BLaER1 (cell line): ENCODE measurements at regions not wholly inside any gene's neighbourhood (a gene's known extent, or its start where the extent isn't known, plus 50 kb on each side); places are given as distances from the start of the nearest gene placed in this dataset.
"Not testable (repeated sequence)": the region's sequence is repeated elsewhere in the genome, so short reads cannot be mapped to it uniquely, and the experiment has no call there.

ENCODE experiments used
- H3K27ac ChIP-seq: shearing (Covaris generic); formaldehyde crosslinking; 2 replicates; pipeline ENCODE4 v1.8.1; 2022
- H3K27me3 ChIP-seq: shearing (Covaris generic); formaldehyde crosslinking; 2 replicates; pipeline ENCODE4 v1.8.1; 2022
- H3K36me3 ChIP-seq: shearing (Covaris generic); formaldehyde crosslinking; 2 replicates; pipeline ENCODE4 v1.8.1; 2022
- H3K4me1 ChIP-seq: shearing (Covaris generic); formaldehyde crosslinking; 2 replicates; pipeline ENCODE4 v1.8.1; 2022
- H3K4me2 ChIP-seq: shearing (Covaris generic); formaldehyde crosslinking; 2 replicates; pipeline ENCODE4 v1.8.1; 2022
- H3K4me3 ChIP-seq: shearing (Covaris generic); formaldehyde crosslinking; 2 replicates; pipeline ENCODE4 v1.8.1; 2022
- H3K9ac ChIP-seq: shearing (Covaris generic); formaldehyde crosslinking; 2 replicates; pipeline ENCODE4 v1.8.1; 2022
- H3K9me3 ChIP-seq: shearing (Covaris generic); formaldehyde crosslinking; 2 replicates; pipeline ENCODE4 v1.8.1; 2022
- H4K20me1 ChIP-seq: shearing (Covaris generic); formaldehyde crosslinking; 2 replicates; pipeline ENCODE4 v1.8.1; 2022
- Cebpa-rat ChIP-seq: shearing (Covaris generic); IDR thresholded peaks from 2 replicates; pipeline ENCODE4 v1.8.1; 2022

- TF ChIP-seq Cebpa-rat: no peak
- no peaks in the 10 kb centered on the region for H3K36me3 ChIP-seq
- no peak overlapping the region for H3K4me3 ChIP-seq
- H3K9me3 ChIP-seq: no peaks in the 10 kb centered on the region
- no peak overlapping the region for H3K27ac ChIP-seq
- H3K9ac ChIP-seq: no peak overlapping the region
- no peaks in the 10 kb centered on the region for H4K20me1 ChIP-seq
- no peaks in the 10 kb centered on the region for H3K4me1 ChIP-seq
- no peaks in the 10 kb centered on the region for H3K27me3 ChIP-seq
- H3K4me2 ChIP-seq: no peak overlapping the region
These were observed 87.3 kb upstream of the NAMPT start for GRCh38 chr7:106372126-106372525.

GRCh38 chr7:106371629-106372028, 86.8 kb upstream of the NAMPT start:
- no peaks in the 10 kb centered on the region for H3K4me1 ChIP-seq
- no peak overlapping the region for H3K27ac ChIP-seq
- H3K4me3 ChIP-seq: no peak overlapping the region
- H3K27me3 ChIP-seq: no peaks in the 10 kb centered on the region
- no peak overlapping the region for H3K4me2 ChIP-seq
- no peak overlapping the region for H3K9ac ChIP-seq
- no peaks in the 10 kb centered on the region for H4K20me1 ChIP-seq
- no peak for TF ChIP-seq Cebpa-rat
- no peaks in the 10 kb centered on the region for H3K9me3 ChIP-seq
- no peaks in the 10 kb centered on the region for H3K36me3 ChIP-seq

GRCh38 chr7:106370542-106370941, 85.8 kb upstream of the NAMPT start:
- Histone ChIP-seq H3K4me1 (no peaks in the 10 kb centered on the region), H3K9me3 (no peaks in the 10 kb centered on the region), H3K27ac (no peak overlapping the region), H3K27me3 (no peaks in the 10 kb centered on the region), H3K4me2 (no peak overlapping the region), H3K9ac (no peak overlapping the region), H3K4me3 (no peak overlapping the region), H3K36me3 (no peaks in the 10 kb centered on the region), H4K20me1 (no peaks in the 10 kb centered on the region)
- no peak for TF ChIP-seq Cebpa-rat

GRCh38 chr7:106369816-106370215, 85.0 kb upstream of the NAMPT start:
- Histone ChIP-seq H3K4me3 (no peak overlapping the region), H3K9ac (no peak overlapping the region), H3K9me3 (no peaks in the 10 kb centered on the region), H3K4me2 (no peak overlapping the region), H3K36me3 (no peaks in the 10 kb centered on the region), H4K20me1 (no peaks in the 10 kb centered on the region), H3K4me1 (no peaks in the 10 kb centered on the region), H3K27ac (no peak overlapping the region), H3K27me3 (no peaks in the 10 kb centered on the region)
- no peak for TF ChIP-seq Cebpa-rat

GRCh38 chr7:106369352-106369751, 84.6 kb upstream of the NAMPT start:
- Histone ChIP-seq H3K4me2 (no peak overlapping the region), H3K9ac (no peak overlapping the region), H3K36me3 (no peaks in the 10 kb centered on the region), H4K20me1 (no peaks in the 10 kb centered on the region), H3K4me3 (no peak overlapping the region), H3K27me3 (no peaks in the 10 kb centered on the region), H3K27ac (no peak overlapping the region), H3K4me1 (no peaks in the 10 kb centered on the region), H3K9me3 (no peaks in the 10 kb centered on the region)
- TF ChIP-seq Cebpa-rat: no peak

GRCh38 chr7:106367664-106368063, 82.9 kb upstream of the NAMPT start:
- no peaks in the 10 kb centered on the region for H3K4me1 ChIP-seq
- no peak for TF ChIP-seq Cebpa-rat
- no peak overlapping the region for H3K4me3 ChIP-seq
- no peaks in the 10 kb centered on the region for H4K20me1 ChIP-seq
- H3K27me3 ChIP-seq: no peaks in the 10 kb centered on the region
- H3K27ac ChIP-seq: no peak overlapping the region
- H3K9me3 ChIP-seq: no peaks in the 10 kb centered on the region
- H3K36me3 ChIP-seq: no peaks in the 10 kb centered on the region
- H3K9ac ChIP-seq: no peak overlapping the region
- H3K4me2 ChIP-seq: no peak overlapping the region

GRCh38 chr7:106367018-106367420, 82.2 kb upstream of the NAMPT start:
- Histone ChIP-seq H3K27me3 (no peaks in the 10 kb centered on the region), H3K9me3 (no peaks in the 10 kb centered on the region), H3K4me3 (no peak overlapping the region), H3K4me2 (no peak overlapping the region), H3K36me3 (no peaks in the 10 kb centered on the region), H3K27ac (no peak overlapping the region), H3K4me1 (no peaks in the 10 kb centered on the region), H3K9ac (no peak overlapping the region), H4K20me1 (no peaks in the 10 kb centered on the region)
- TF ChIP-seq Cebpa-rat: no peak

GRCh38 chr7:106365252-106366005, 80.6 kb upstream of the NAMPT start:
- no peak overlapping the region for H3K9ac ChIP-seq
- H3K9me3 ChIP-seq: 0 out of 2 replicates have a peak, but pooled peaks cover 3% of the 10 kb centered on the region
- no peak overlapping the region for H3K4me2 ChIP-seq
- no peaks in the 10 kb centered on the region for H4K20me1 ChIP-seq
- no peak for TF ChIP-seq Cebpa-rat
- no peaks in the 10 kb centered on the region for H3K27me3 ChIP-seq
- no peaks in the 10 kb centered on the region for H3K4me1 ChIP-seq
- no peak overlapping the region for H3K27ac ChIP-seq
- H3K4me3 ChIP-seq: no peak overlapping the region
- H3K36me3 ChIP-seq: no peaks in the 10 kb centered on the region

GRCh38 chr7:106362507-106362906, 77.7 kb upstream of the NAMPT start:
- H3K4me2 ChIP-seq, H3K4me1 ChIP-seq, H3K27ac ChIP-seq, H3K9ac ChIP-seq, H3K9me3 ChIP-seq, H4K20me1 ChIP-seq, H3K4me3 ChIP-seq, H3K36me3 ChIP-seq, H3K27me3 ChIP-seq: not testable (repeated sequence)

- Histone ChIP-seq H3K27ac (no peak overlapping the region), H3K9me3 (0 out of 2 replicates have a peak, but pooled peaks cover 4% of the 10 kb centered on the region), H3K4me2 (no peak overlapping the region), H3K9ac (no peak overlapping the region), H3K27me3 (no peaks in the 10 kb centered on the region), H3K4me1 (no peaks in the 10 kb centered on the region), H4K20me1 (no peaks in the 10 kb centered on the region), H3K36me3 (no peaks in the 10 kb centered on the region), H3K4me3 (no peak overlapping the region)
- no peak for TF ChIP-seq Cebpa-rat
These were observed 73.4 kb upstream of the NAMPT start for GRCh38 chr7:106358103-106358663.
